Ovary (tissue), 7 donors: ENCODE measurements at regions not wholly inside any gene's neighbourhood (a gene's known extent, or its start where the extent isn't known, plus 50 kb on each side); places are given as distances from the start of the nearest gene placed in this dataset.

Experiments
- DNase-seq, 5 donors: peaks; one replicate each; pipeline ENCODE4 v3.0.0-alpha.2; 2019 to 2020
- H3K27ac ChIP-seq, 2 donors: fragments of 200-600 bp; one replicate each; pipeline versions ENCODE4 v1.5.1 to v1.8.0; 2019 to 2022
- H3K27me3 ChIP-seq: fragments of 200-600 bp; one replicate; pipeline ENCODE4 v1.8.0; 2022
- H3K36me3 ChIP-seq: fragments of 200-600 bp; sonication (generic); one replicate; pipeline ENCODE4 v1.5.1; 2019
- H3K4me1 ChIP-seq: one replicate; pipeline ENCODE4 v1.8.1; 2013; ENCODE audit warnings: mild to moderate bottlenecking, moderate library complexity; ENCODE audit not compliant: insufficient read depth
- H3K4me3 ChIP-seq: fragments of 200-600 bp; sonication (generic); one replicate; pipeline ENCODE4 v1.5.1; 2017
- H3K9me3 ChIP-seq, 2 donors: fragments of 200-600 bp in 1 of 2; sonication (generic) in 1 of 2; one replicate each; pipeline versions ENCODE4 v1.5.1 to v1.8.1; 2013 to 2019; ENCODE audit warnings: mild to moderate bottlenecking in 1 of 2, moderate library complexity in 1 of 2
- EP300 ChIP-seq: sonication (generic); formaldehyde crosslinking; IDR thresholded peaks from one replicate; pipeline ENCODE4 v1.6.1; 2017; ENCODE audit warnings: antibody characterized with exemption
- POLR2A ChIP-seq: fragments of 450-650 bp; IDR thresholded peaks from one replicate; pipeline ENCODE4 v1.6.1; 2017; ENCODE audit warnings: antibody characterized with exemption, mild to moderate bottlenecking, moderate library complexity
- WGBS, 3 donors: extraction: QIAGEN DNeasy Blood & Tissue Kit in 1 of 3; methylation state at CpG; one replicate each; pipeline versions ENCODE4 v1.1.5 to v1.1.7; 2013 to 2017; 5-methylcytosine and 5-hydroxymethylcytosine counted together
- intact Hi-C, 4 donors: fragments of 100-400 bp; cut with DNase I; formaldehyde crosslinking; loops; one replicate each; pipeline versions ENCODE4 v1.11.0 to v1.15.1; 2022 to 2023
- TF ChIP-seq, protein P1 (sequence below), 3 donors: fragments of 450-650 bp in 2 of 3; fragments of 200-600 bp in 1 of 3; IDR thresholded peaks; one replicate each; pipeline versions ENCODE4 v1.5.1 to v1.8.0; 2016 to 2022; ENCODE audit warnings: antibody characterized with exemption in 3 of 3, mild to moderate bottlenecking in 1 of 3
- donor health status: DM: no; HTN: no; CAD: no; lungs with moderate emphysema.
- donor health status: DM: no; HTN: no; CAD: no.
- donor health status: Bipolar disorder and iron deficiency.
- donor health status: DM: no; HTN: no; CAD: no.
- donor health status: DM: yes; HTN: yes; CAD: no.

DNA sequence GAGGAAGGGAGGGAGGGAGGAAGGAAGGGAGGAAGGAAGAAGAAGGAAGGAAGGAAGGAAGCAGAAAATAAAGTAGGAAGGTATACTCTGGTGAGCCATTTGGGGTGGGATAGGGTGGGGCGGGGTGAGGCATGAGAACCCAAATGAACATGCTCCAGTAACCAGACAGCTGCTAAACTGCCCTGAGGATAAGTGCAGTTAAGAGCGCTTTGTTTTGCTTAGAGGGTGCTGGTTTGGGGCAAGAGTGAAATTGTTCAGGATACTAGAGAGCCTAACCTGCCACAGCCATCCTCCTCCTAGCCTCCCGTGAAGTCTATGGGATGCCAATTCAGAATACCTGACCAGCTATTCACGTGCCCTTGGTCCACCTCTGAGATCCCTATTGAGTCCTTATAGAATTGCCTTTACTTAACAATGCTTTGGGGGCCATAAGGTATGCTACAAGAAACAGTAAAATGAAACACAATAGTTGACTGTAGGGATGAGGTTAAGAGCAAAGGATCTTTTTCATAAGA, 59.0 kb upstream of the ATF3 start:
- Histone ChIP-seq H3K36me3 (no peaks in the 10 kb centered on the region), H3K27ac (no peak overlapping the region), H3K27me3 (no peaks in the 10 kb centered on the region), H3K4me1 (no peaks in the 10 kb centered on the region), H3K9me3 (no peaks in the 10 kb centered on the region), H3K4me3 (no peak overlapping the region)
- WGBS, 3 donors: 60 to 69% (median 61%) methylated on average over 4 of the region's 4 CpGs
- DNase-seq: no peak
- TF ChIP-seq EP300 (no peak), POLR2A (no peak)
- TF ChIP-seq, protein P1, sequence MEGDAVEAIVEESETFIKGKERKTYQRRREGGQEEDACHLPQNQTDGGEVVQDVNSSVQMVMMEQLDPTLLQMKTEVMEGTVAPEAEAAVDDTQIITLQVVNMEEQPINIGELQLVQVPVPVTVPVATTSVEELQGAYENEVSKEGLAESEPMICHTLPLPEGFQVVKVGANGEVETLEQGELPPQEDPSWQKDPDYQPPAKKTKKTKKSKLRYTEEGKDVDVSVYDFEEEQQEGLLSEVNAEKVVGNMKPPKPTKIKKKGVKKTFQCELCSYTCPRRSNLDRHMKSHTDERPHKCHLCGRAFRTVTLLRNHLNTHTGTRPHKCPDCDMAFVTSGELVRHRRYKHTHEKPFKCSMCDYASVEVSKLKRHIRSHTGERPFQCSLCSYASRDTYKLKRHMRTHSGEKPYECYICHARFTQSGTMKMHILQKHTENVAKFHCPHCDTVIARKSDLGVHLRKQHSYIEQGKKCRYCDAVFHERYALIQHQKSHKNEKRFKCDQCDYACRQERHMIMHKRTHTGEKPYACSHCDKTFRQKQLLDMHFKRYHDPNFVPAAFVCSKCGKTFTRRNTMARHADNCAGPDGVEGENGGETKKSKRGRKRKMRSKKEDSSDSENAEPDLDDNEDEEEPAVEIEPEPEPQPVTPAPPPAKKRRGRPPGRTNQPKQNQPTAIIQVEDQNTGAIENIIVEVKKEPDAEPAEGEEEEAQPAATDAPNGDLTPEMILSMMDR (IDR thresholded peaks at IDR 0.05): no peak
- intact Hi-C loops: no loop called here

DNA sequence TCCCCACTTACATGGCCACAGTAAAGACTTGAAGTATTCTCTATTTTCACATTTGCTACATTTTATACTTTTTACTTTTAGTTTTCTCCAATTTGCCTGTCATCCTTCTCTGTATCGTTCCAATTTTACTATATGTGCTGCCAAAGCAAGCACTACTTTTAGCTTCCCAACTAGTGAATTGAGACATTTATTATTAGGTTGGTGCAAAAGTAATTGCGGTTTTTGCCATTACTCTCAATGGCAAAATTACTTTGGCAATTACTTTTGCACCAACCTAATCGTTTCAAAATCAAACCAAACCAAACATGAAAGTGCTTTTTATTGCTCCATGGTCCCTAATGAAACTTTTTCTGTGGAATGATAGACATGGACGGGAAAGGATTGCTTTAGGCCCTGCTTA, 56.6 kb upstream of the ATF3 start:
- WGBS, 3 donors: 68 to 79% (median 72%) methylated on average over 4 of the region's 4 CpGs
- H3K27ac ChIP-seq: no peak overlapping the region
- no peaks in the 10 kb centered on the region for H3K36me3 ChIP-seq
- DNase-seq: no peak
- no peaks in the 10 kb centered on the region for H3K4me1 ChIP-seq
- H3K9me3 ChIP-seq: no peaks in the 10 kb centered on the region
- H3K4me3 ChIP-seq: no peak overlapping the region
- intact Hi-C loops: no loop called here
- TF ChIP-seq POLR2A (no peak), EP300 (no peak)
- TF ChIP-seq, protein P1 (IDR thresholded peaks at IDR 0.05): no peak
- no peaks in the 10 kb centered on the region for H3K27me3 ChIP-seq

DNA sequence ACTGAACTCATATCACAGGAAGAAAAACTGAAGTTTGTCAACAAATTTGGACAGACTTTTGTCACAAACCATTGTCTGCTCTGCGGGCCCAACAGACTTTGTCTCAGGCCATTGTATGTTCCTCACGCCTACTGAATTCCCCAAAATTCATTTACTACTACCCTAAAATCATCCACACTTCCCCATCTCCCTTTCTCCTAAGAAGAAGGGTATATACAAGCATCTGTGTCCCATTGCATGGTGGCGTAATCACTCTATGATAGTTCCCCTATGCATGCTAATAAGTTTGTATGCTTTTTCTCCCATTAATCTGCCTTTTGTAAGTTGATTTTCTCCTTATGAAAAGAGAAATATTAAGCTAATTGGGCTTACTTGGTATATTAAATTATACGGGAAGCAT, 54.9 kb upstream of the ATF3 start:
- DNase-seq: no peak
- intact Hi-C loops: no loop called here
- H3K9me3 ChIP-seq: no peaks in the 10 kb centered on the region
- H3K4me1 ChIP-seq: peaks cover 3% of the 10 kb centered on the region
- H3K27ac ChIP-seq: no peak overlapping the region
- TF ChIP-seq, protein P1 (IDR thresholded peaks at IDR 0.05): no peak
- TF ChIP-seq POLR2A (no peak), EP300 (no peak)
- WGBS, 3 donors: 64 to 93% (median 83%) methylated on average over 4 of the region's 4 CpGs
- no peak overlapping the region for H3K4me3 ChIP-seq
- no peaks in the 10 kb centered on the region for H3K36me3 ChIP-seq
- H3K27me3 ChIP-seq: no peaks in the 10 kb centered on the region

DNA sequence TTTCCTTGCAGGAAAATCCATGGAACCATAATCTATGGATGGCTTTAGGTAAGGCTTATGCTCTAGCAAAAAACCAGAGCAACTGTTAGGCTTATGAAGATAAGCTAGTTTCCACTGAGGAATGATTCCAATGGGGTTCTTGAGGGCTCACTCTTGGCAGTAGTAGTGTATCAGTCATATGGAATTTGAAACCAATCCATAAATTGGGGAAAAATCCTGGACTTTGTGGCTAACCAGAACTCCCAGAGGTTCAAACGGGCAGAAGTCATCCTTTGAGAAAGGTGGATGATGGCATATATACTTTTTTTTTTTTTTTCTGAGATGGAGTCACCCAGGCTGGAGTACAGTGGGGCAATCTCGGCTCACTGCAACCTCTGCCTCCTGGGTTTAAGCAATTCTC, 54.2 kb upstream of the ATF3 start:
- H3K36me3 ChIP-seq: no peaks in the 10 kb centered on the region
- no peak overlapping the region for H3K4me3 ChIP-seq
- no peak for TF ChIP-seq EP300
- TF ChIP-seq, protein P1 (IDR thresholded peaks at IDR 0.05): no peak
- no peak for TF ChIP-seq POLR2A
- H3K9me3 ChIP-seq: no peaks in the 10 kb centered on the region
- no peak overlapping the region for H3K27ac ChIP-seq
- no peaks in the 10 kb centered on the region for H3K27me3 ChIP-seq
- intact Hi-C loops: no loop called here
- no peak for DNase-seq
- H3K4me1 ChIP-seq: peaks cover 3% of the 10 kb centered on the region
- WGBS, 3 donors: 74 to 83% (median 82%) methylated on average over 2 of the region's 2 CpGs

DNA sequence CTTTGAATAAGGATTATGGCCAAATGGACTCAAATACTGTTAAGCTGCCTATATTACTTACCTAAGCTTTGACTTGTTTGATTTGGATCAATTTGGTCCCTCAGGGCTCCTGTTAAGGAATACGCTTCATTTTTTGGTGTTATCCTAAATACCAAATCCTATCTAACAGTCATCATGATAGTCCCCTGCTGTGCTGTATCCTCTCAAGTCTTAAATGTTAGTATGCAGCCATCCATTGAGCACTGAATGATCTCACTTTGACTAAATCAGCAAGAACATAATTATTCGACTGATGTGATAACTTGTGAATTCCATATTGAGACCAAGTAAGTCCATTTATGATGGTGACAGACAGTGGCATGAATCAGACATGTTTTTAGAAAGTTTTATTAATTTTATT, 53.1 kb upstream of the ATF3 start:
- H3K27me3 ChIP-seq: no peaks in the 10 kb centered on the region
- TF ChIP-seq EP300: no peak
- TF ChIP-seq, protein P1 (IDR thresholded peaks at IDR 0.05): no peak
- no peak for TF ChIP-seq POLR2A
- H3K4me3 ChIP-seq: no peak overlapping the region
- H3K27ac ChIP-seq: no peak overlapping the region
- no peaks in the 10 kb centered on the region for H3K36me3 ChIP-seq
- no peak for DNase-seq
- peaks cover 3% of the 10 kb centered on the region for H3K4me1 ChIP-seq
- H3K9me3 ChIP-seq: no peaks in the 10 kb centered on the region
- 77 to 88% (median 86%) methylated on average over 2 of the region's 2 CpGs for WGBS, 3 donors
- intact Hi-C loops: no loop called here
